NCI-H82 treated with DMSO at 0.1 percent for 48 hours (cell line): ENCODE measurements at regions not wholly inside any gene's neighbourhood (a gene's known extent, or its start where the extent isn't known, plus 50 kb on each side); places are given as distances from the start of the nearest gene placed in this dataset.
"Not testable (repeated sequence)": the region's sequence is repeated elsewhere in the genome, so short reads cannot be mapped to it uniquely, and the experiment has no call there.

Source experiments
- DNase-seq: peaks from one replicate; lab custom pipeline; 2025; ENCODE audit not compliant: unreplicated experiment; lab: John Stamatoyannopoulos, UW

DNA sequence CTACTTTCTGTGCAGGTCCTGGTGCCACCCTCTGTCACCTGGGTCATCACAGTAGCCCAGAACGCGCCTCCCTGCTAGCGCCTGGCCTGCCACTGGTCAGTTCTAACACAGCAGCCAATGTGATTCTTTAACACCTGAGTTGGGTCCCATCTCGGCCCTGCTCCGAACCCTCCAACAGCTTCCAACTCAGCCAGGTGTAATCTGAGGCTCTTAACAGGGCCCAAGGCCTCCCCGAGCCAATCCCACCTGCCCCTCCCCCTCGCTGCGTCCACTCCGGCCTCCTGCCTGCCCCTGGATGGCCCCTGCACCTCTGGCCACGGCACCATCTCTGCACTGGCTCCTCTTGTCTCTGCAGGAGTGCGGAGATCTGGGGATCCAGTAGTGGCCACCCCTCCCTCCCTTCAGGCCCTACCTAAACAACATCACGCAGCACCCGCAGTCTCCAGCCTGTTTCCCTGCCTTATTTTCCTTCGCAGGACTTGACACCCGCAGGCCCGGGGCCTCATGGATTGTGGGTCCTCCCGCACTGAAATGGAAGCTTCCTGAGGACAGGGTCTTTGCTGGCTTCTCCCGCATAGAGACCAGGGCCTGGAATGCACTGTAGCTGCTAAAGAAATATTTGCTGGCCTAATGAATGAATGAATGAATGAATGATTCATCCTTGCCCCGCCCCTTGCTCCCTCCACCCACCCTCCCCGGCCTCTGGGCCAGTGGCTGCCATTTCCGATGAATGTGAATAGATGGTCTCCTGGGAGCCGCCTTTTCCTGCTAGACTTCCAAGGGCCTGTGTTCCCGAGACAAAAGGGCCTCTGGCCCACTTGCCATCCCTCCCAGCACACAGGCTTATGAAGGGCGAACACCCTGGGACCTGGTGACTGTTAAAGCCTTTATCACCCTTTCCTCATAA lies 174.8 kb upstream of the FOXF1 start:
- DNase-seq = no peak

- no peak for DNase-seq
Observed at GRCh38 chr16:86337138-86337537, 173.2 kb upstream of the FOXF1 start.

- DNase-seq = no peak
Observed at GRCh38 chr16:86337581-86338402, 172.5 kb upstream of the FOXF1 start.

DNA sequence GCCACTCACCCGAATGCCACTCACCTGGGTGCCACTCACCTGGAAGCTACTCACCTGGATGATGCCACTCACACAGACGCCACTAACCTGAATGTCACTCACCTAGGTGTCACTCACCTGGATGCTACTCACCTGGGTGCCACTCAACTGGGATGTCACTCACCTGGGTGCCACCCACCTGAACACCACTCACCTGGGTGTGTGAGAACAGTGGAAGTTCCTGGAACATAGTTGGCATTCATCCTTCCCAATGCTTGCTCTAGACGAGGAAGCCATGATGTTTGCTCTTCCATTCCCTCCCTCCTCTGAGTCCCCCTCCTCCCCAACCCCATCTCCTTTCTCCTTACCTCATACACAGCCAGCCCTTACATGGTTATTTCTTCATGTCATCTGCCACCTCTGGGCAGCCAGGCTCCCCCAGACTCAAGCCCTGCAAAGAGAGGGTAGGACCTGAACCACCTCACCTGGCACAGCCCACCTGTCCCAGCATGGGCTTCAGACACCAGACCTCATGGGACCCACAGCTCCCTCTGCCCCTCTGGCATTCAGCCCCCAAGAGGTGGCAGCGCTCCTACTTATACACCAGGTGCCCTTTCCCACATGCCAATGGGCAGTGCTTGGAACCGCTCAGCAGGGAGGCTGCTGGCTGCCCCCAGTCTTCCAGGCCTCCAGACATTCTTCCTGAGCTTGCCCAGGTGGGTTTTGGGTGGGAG lies 171.8 kb upstream of the FOXF1 start:
- no peak for DNase-seq

DNA sequence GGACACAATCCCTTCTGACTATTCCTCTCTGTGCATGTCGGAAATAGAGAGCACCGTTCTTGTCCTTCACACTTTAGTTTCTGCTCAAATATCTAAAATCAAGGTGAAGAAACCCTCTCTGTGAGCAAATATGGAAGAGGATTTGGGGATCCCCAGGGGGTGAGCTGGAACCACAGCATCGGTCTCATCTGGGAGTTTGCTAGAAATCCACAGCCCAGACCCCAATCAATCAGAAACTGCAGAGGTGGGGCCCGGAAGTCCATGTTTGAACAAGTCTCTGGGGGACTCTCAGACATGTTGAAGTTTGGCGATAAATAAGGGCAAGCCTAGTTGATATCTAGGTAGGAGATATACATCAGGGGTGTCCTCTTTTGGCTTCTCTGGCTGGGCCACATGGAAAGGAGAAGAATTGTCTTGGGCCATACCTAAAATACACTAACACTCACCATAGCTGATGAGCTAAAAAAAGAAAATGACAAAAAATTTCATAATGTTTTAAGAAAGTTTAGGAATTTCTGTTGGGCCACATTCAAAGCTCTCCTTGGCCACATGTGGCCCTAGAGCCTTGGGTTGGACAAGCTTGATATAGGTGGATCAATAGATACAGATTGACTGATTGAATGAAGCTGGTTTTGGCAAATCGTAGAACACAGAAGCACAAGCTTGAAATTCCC lies 168.0 kb upstream of the FOXF1 start:
- DNase-seq = no peak

- no peak for DNase-seq
Observed at GRCh38 chr16:86343027-86343795, 167.1 kb upstream of the FOXF1 start.

DNA sequence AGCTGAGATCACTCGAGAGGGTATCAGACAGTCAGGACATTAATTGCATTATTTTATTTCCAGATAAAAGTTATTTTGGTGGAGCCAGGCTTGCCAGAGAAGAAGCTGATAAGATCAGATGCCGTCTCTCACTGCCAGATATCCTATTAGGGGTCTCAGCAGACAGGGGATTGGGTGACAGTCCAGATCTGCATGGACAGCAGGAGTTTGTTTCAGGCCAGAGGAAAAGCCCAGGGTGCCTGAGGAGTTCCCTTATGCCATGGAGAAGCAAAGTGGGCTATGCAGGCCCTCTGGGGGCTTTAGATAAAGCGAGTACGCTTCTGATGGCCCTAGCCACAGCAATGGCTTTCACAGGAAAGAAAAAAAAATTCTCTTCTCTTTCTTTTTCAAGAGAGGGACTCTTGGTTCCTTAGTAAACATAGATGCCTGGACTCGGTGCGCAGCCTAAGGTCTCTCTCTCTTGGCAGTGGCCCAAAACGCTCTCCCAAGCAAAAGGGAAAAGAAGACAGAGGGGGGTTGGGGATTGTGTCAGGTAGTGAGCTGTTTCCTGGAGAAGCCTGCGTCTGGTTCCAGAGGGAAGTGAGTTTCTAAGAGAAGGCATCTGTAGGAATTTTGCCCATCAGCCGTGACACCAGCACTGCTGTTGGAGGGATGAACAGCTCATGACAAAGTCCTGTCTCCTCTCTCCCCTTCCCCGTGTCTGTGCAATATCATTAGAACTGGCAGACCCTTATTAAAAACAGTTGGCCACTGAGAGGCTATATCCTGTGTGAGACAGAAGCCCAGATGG lies 166.3 kb upstream of the FOXF1 start:
- DNase-seq = peak; percentile 79

DNA sequence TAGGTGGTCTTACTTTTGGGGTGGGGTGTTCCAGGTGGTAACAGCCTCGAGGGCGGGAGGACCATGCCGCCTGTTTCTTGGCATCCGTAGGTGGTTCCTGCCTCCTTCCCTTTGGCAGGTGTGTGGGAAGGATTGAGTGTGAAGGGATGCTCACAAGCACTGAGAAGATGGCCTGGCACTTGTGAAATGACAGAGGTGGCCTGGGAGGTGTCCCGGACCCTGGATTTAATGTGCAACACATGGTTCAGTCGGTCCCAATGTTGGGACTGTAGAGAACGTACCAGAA lies 165.8 kb upstream of the FOXF1 start:
- no peak for DNase-seq

DNA sequence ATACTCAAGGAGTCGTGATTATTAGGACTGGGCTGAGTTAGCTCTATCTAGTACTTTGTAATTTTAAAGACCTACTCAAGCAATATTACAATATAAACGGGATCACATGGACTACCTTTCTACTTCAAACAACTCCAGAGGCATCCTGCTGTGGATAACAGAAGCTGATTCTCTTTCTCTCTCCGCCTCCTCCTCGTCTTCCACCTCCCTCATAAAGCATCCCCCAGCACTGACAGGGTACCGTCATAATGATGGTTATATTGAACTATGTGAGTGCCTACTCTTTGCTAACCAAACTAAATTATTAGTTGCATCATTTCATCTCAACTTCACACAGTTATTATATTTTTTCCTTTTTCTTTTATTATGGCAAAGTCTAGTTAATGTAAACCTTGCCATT lies 165.4 kb upstream of the FOXF1 start:
- no peak for DNase-seq

- DNase-seq = no peak
Observed at GRCh38 chr16:86345516-86345915, 164.8 kb upstream of the FOXF1 start.

DNA sequence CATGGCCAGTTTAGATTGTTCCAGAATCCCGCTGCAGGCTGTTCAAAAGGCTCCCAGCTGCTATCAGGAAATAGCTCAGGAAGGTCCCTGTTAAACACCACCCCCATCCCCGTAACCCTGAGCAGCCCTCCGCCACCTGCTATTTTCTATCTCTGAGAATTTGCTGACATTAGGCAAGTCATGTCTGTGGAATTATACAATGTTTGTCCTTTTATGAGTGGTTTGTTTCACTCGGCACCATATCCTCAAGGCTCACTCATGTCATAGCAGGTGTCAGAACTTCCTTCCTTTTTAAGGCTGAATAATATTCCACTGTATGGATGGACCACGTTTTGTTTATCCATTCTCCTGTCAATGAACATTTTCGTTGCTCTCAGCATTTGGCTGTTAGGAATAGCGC lies 164.3 kb upstream of the FOXF1 start:
- no peak for DNase-seq

- DNase-seq = no peak
Observed at GRCh38 chr16:86347090-86347489, 163.2 kb upstream of the FOXF1 start.

DNA sequence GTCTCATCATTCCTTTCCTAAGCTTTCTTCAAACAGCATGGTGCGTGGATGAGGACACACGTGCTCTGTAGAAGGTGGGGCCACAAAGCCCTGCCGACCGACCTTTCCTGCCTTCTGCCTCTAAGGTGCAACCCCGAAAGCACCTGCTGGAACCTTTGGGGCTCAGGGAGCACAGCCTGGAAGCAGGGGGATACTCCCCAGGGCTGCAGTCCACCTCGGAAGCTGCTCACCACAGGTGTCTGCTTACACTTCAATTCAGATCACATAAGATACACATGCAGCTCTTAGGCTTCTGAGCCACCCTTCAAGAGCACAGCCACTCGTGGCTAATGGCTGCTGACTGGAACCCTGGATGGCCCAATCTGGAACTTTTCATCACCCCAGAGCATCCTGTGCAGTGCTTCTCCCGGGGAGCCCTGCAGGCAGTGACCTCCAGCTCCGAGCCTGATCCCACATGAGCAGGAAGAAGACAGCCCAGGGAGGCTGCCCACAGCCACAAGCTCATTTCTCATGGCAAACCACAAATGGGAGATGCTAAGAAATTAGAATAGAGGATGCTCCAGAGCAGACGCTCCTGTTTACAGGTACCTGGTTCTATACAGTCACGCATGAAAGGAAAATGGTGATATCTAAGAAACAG lies 162.3 kb upstream of the FOXF1 start:
- DNase-seq = no peak

DNA sequence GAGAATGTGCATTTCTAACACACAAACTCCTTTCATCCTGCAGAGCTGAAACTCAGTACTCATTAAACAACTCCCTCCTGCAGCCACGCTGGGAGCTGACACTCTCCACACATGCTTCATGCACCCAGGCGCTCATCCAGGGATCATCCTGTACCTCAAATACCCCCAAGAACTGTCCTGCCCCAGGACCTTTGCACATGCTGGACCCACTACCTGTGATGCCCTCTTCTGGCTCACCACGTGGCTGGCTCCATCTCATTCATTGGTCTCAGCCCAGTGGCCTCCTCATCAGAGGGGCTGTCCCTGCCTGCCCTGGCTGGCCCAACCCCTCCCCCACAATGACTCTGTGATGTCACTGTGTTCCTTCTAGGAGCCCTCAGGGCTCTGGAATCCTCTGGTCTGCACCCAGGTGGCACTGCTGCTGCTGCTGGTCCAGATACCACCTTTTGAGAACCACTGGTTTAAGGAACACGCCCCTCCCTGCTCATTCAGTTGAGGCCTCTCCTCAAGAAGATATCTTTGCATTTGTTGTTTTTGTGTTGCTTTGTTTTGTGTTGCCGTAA lies 160.9 kb upstream of the FOXF1 start:
- no peak for DNase-seq

GRCh38 chr16:86350289-86350688 lies 160.0 kb upstream of the FOXF1 start:
- DNase-seq = no peak

- DNase-seq = no peak
Observed at GRCh38 chr16:86351041-86351784, 159.1 kb upstream of the FOXF1 start.

- DNase-seq = not testable (repeated sequence)
Observed at GRCh38 chr16:86351785-86352139, 158.6 kb upstream of the FOXF1 start.

DNA sequence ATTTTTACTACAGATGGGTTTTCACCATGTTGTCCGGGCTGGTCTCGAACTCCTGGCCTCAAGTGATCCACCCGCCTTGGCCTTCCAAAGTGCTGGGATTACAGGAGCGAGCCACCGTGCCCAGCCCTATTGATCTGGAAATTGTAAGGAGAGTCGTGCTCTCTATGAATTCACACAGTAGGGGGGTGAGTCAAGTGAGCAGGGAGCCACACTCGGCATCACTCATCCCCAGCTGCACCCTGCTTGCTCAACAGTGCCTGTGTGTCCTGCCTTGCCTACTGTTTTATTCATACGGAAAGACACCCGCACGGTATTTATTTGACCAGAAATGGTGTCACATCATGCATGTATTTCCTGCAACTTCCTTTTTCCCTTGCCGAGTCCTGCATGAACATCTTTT lies 157.2 kb upstream of the FOXF1 start:
- DNase-seq = no peak
